ENCODE measurements at regions not wholly inside any gene's neighbourhood (a gene's known extent, or its start where the extent isn't known, plus 50 kb on each side); places are given as distances from the start of the nearest gene placed in this dataset.

DNA sequence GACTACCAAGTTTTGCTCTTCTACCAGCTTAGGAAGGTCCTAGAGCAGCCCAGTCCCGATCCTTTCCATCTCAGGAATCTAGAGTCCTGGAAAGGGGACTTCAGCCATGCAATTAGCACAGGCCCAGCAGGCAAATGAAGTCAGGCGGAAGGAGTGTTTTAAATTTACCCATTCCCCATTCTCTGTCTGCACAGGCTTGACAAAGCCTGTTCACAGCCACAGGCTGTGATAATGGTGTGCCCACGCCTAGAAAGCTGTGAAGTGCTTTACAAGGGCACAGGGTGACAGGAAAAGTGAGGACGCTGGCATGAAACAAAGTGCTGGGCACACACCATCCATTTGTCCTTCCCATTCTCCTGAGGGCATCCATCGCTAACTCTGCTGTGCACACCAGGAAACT lies 79.0 kb downstream of the PITPNM2 start:
- no peaks in the 10 kb centered on the region for H3K9me3 Mint-ChIP-seq
- no peaks in the 10 kb centered on the region for H3K36me3 Mint-ChIP-seq (ENCODE audit: low read depth)
- no peaks in the 10 kb centered on the region for H3K27me3 Mint-ChIP-seq
- H3K4me3 Mint-ChIP-seq = no peak overlapping the region
- no peak overlapping the region for H3K27ac Mint-ChIP-seq
- peaks cover 61% of the 10 kb centered on the region for H3K4me1 Mint-ChIP-seq (ENCODE audit: low read depth)
- DNase-seq = no peak

DNA sequence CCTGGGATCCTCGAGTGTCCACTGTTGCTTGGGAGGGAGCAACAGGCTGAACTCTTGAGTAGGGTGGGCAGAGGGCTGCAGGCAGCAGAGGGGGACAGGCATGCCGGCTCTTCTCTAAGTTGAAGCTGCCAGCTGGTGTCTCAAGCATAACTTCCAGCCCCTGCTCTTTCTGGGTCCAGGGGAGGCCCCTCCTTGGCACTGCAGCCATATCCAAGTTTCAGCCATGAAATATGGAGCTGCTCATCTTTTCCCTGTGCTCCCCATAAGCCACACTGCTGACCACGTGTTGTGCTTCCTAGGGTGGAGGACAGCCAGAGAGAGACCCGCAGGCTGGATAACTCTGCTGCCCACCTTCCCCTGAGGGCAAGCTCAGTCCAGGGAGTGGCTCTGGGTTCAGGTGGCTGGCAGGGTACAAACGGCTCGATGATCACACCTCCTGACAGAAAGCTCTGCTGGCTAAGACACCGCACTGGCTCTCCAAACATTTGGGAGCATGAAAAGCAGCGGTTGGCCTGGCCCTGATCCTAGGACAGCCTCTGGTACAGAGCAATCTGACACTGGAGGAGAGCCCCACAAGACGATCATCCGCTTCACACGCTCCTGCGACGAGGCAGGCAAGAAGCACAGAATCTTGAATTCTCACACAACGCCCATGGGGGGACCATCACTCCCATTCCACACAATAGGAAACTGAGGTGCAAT lies 79.6 kb downstream of the PITPNM2 start:
- Mint-ChIP-seq H3K4me1 (ENCODE audit: low read depth) (peaks cover 61% of the 10 kb centered on the region), H3K27ac (no peak overlapping the region), H3K4me3 (no peak overlapping the region)

DNA sequence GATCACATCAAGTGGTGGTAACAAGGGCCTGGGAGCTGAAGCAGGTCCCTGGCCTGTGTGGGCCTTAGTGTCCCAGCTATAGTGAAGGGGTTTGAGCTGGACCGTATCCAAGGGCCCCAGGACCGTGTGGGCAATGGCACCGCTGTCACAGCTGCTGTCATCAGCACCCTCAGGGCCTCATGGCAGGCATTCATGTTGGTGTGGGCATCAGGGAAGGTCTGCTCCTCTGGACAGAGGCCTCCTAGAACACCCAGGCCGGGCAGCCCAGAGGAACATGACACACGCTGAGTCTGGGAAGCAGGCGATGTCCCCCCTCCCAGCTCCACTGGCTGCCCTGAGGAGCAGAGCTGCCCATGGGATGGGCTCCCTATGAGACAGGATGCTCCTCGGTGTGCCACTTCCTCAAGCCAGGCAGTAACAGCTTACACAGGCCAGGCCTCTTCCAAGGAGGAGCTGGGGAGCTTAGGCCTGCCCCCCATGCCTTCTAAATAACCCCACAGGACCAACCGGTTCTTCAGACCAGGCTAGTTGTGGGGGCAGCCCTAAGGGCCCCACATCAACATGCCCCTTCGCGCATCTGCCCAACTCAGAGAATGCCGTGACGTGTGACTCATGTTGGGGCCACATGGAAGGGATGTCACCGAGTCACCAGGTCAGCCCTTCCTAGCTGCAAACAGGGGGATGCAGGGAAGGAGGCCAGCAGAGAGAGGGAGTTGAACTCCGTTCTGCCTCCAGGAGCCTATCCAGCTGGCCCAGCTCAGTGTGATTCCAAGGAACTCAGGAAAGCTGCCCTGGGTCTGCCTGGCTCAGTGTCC lies 80.4 kb downstream of the PITPNM2 start:
- Mint-ChIP-seq H3K4me3 (no peak overlapping the region), H3K27me3 (no peaks in the 10 kb centered on the region), H3K27ac (peak overlapping the region; percentile 35), H3K4me1 (ENCODE audit: low read depth) (peaks cover 61% of the 10 kb centered on the region), H3K36me3 (ENCODE audit: low read depth) (no peaks in the 10 kb centered on the region), H3K9me3 (no peaks in the 10 kb centered on the region)
- DNase-seq = no peak

More for the DNA sequence above, 79.6 kb downstream of the PITPNM2 start:
- Mint-ChIP-seq H3K36me3 (ENCODE audit: low read depth) (no peaks in the 10 kb centered on the region), H3K9me3 (no peaks in the 10 kb centered on the region), H3K27me3 (no peaks in the 10 kb centered on the region)
- no peak for DNase-seq

DNA sequence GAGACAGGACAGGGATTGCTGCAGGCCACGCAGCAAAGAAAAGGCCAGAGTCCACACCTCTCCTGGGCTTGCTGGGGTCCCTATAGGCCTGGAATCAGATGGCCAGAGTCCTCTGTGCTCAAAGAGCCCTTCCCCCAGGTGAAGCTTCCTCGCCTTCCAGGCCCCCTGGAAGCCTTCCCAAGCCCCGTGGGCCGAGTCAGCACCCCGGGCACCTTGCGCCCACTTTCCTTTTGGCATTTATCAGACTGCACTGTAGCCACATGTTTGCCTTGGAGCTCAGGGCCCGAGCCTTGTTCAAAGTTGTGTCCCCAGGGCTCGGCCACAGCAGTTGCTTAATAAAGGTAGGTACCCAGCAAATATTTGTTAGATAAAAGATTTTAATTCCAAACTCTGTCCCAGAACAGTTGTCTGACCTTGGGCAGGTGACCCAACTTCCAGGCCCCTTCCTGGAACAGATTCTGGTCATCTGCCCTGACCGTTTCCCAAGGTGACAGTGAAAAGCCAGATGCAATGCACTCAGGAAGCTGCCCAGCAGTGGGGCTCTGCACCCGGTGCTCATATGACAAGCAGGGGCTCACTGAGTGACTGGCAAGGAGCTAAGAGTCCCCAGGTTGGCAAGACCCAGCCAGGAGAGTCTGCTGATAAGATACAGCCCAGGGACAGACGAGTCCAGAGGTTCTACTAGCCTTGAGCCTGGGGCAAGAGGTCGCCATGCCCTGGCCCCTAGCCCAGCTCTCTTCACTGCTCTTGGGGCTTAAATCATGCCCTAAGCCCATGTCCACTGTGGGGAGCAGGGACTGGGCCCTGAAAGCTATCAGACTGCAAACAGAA lies 81.2 kb downstream of the PITPNM2 start:
- peaks cover 58% of the 10 kb centered on the region for H3K4me1 Mint-ChIP-seq (ENCODE audit: low read depth)

GRCh38 chr12:123067654-123068053 lies 83.2 kb downstream of the PITPNM2 start:
- no peak overlapping the region for H3K4me3 Mint-ChIP-seq
- no peak overlapping the region for H3K27ac Mint-ChIP-seq
- no peaks in the 10 kb centered on the region for H3K27me3 Mint-ChIP-seq
- no peaks in the 10 kb centered on the region for H3K36me3 Mint-ChIP-seq (ENCODE audit: low read depth)
- DNase-seq = no peak
- no peaks in the 10 kb centered on the region for H3K9me3 Mint-ChIP-seq
- H3K4me1 Mint-ChIP-seq (ENCODE audit: low read depth) = peaks cover 57% of the 10 kb centered on the region

More for the DNA sequence above, 81.2 kb downstream of the PITPNM2 start:
- H3K27ac Mint-ChIP-seq = no peak overlapping the region
- no peaks in the 10 kb centered on the region for H3K27me3 Mint-ChIP-seq
- H3K4me3 Mint-ChIP-seq = no peak overlapping the region
- no peaks in the 10 kb centered on the region for H3K36me3 Mint-ChIP-seq (ENCODE audit: low read depth)
- DNase-seq = no peak
- H3K9me3 Mint-ChIP-seq = no peaks in the 10 kb centered on the region

DNA sequence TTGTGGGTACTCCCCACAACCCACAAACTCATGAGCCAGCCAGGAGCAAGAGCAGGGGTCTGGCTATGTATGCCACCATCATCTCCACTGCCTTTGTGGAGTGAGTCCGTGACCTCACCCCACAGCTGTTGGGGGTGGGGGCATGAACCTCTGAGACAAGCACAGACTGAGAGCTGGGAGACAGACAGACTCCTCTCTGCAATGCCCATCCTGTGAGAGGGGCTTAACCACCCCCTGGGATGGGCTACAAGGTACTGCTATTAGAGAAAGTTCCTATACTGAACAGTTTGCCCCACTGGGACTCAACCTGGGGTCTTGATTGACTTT lies 84.5 kb downstream of the PITPNM2 start:
- Mint-ChIP-seq H3K27me3 (no peaks in the 10 kb centered on the region), H3K4me3 (no peak overlapping the region), H3K9me3 (no peaks in the 10 kb centered on the region), H3K27ac (peak overlapping the region; percentile 45), H3K36me3 (ENCODE audit: low read depth) (no peaks in the 10 kb centered on the region), H3K4me1 (ENCODE audit: low read depth) (peaks cover 59% of the 10 kb centered on the region)
- no peak for DNase-seq

- Mint-ChIP-seq H3K27ac (peak overlapping the region; percentile 45), H3K4me1 (ENCODE audit: low read depth) (peaks cover 59% of the 10 kb centered on the region)
These were observed 85.1 kb downstream of the PITPNM2 start for GRCh38 chr12:123065676-123066383.

GRCh38 chr12:123064885-123065619 lies 84.6 kb downstream of the ARL6IP4 start:
- Mint-ChIP-seq H3K9me3 (no peaks in the 10 kb centered on the region), H3K4me1 (ENCODE audit: low read depth) (peaks cover 55% of the 10 kb centered on the region), H3K27me3 (no peaks in the 10 kb centered on the region), H3K4me3 (no peak overlapping the region), H3K27ac (no peak overlapping the region), H3K36me3 (ENCODE audit: low read depth) (no peaks in the 10 kb centered on the region)
- DNase-seq = no peak

More at GRCh38 chr12:123065676-123066383, 85.1 kb downstream of the PITPNM2 start:
- H3K27me3 Mint-ChIP-seq = no peaks in the 10 kb centered on the region
- no peak for DNase-seq
- H3K36me3 Mint-ChIP-seq (ENCODE audit: low read depth) = no peaks in the 10 kb centered on the region
- H3K9me3 Mint-ChIP-seq = no peaks in the 10 kb centered on the region
- H3K4me3 Mint-ChIP-seq = no peak overlapping the region

GRCh38 chr12:123064366-123064765 lies 83.9 kb downstream of the ARL6IP4 start:
- no peak overlapping the region for H3K4me3 Mint-ChIP-seq
- no peak for DNase-seq
- no peaks in the 10 kb centered on the region for H3K9me3 Mint-ChIP-seq
- no peaks in the 10 kb centered on the region for H3K36me3 Mint-ChIP-seq (ENCODE audit: low read depth)
- H3K4me1 Mint-ChIP-seq (ENCODE audit: low read depth) = peaks cover 55% of the 10 kb centered on the region
- no peaks in the 10 kb centered on the region for H3K27me3 Mint-ChIP-seq
- no peak overlapping the region for H3K27ac Mint-ChIP-seq

GRCh38 chr12:123063535-123063934 lies 83.1 kb downstream of the ARL6IP4 start:
- Mint-ChIP-seq H3K4me3 (no peak overlapping the region), H3K27ac (no peak overlapping the region), H3K4me1 (ENCODE audit: low read depth) (peaks cover 55% of the 10 kb centered on the region), H3K27me3 (no peaks in the 10 kb centered on the region), H3K9me3 (no peaks in the 10 kb centered on the region), H3K36me3 (ENCODE audit: low read depth) (no peaks in the 10 kb centered on the region)
- DNase-seq = no peak

DNA sequence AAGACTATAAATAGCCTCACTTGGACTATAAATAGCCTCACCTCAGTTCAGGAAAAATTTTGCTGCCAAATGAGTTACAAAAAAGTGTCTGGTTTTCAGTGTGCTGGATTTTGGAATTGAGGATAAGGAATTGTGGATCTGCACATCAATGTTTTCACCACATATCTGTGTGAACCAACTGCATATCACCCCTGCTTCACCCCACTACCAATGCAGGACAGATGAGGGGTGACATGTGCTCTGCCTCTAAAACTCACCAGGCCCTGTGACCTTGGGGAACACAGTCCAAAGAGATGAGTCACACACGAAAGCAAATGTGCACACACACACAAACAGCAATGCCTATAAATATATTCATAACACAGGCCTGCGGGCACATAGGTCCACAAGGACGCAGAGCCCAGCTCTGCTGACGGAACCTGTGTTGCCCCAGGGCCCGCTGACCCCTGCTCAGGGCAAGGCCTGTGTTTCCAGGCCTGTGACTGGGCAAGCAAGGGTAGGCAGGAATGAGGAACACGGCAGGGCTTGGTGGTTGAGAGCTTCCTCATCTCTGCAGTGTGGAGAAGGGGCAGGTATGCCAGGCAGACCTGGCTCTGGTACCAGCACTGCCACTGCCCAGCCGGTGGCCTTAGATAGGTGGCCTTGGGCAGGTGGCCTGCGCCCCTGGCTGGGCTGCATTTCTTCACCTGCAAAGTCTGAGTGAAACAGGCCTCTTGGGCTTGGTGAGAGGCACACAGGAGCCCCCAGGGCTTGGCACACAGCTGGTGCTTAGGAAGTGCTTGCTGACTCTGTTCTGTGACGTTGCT lies 82.4 kb downstream of the ARL6IP4 start:
- no peak for DNase-seq

GRCh38 chr12:123061441-123062205 lies 81.1 kb downstream of the ARL6IP4 start:
- Mint-ChIP-seq H3K4me3 (no peak overlapping the region), H3K9me3 (no peaks in the 10 kb centered on the region), H3K27me3 (no peaks in the 10 kb centered on the region), H3K36me3 (ENCODE audit: low read depth) (no peaks in the 10 kb centered on the region), H3K4me1 (ENCODE audit: low read depth) (peaks cover 47% of the 10 kb centered on the region), H3K27ac (no peak overlapping the region)
- DNase-seq = no peak

More for the DNA sequence above, 82.4 kb downstream of the ARL6IP4 start:
- H3K9me3 Mint-ChIP-seq = no peaks in the 10 kb centered on the region
- no peaks in the 10 kb centered on the region for H3K36me3 Mint-ChIP-seq (ENCODE audit: low read depth)
- H3K27ac Mint-ChIP-seq = peak overlapping the region; percentile 56
- H3K4me3 Mint-ChIP-seq = no peak overlapping the region
- H3K27me3 Mint-ChIP-seq = no peaks in the 10 kb centered on the region
- H3K4me1 Mint-ChIP-seq (ENCODE audit: low read depth) = peaks cover 55% of the 10 kb centered on the region

Data from activated T-cell treated with anti-CD3 and anti-CD28 coated beads, Interleukin-2, amount 50 U/mL, for 24 hours (primary cell).